ENCODE measurements at regions not wholly inside any gene's neighbourhood (a gene's known extent, or its start where the extent isn't known, plus 50 kb on each side); places are given as distances from the start of the nearest gene placed in this dataset.
A peak's percentile ranks its signal among the peaks of the same experiment; 100 is the strongest.

DNA sequence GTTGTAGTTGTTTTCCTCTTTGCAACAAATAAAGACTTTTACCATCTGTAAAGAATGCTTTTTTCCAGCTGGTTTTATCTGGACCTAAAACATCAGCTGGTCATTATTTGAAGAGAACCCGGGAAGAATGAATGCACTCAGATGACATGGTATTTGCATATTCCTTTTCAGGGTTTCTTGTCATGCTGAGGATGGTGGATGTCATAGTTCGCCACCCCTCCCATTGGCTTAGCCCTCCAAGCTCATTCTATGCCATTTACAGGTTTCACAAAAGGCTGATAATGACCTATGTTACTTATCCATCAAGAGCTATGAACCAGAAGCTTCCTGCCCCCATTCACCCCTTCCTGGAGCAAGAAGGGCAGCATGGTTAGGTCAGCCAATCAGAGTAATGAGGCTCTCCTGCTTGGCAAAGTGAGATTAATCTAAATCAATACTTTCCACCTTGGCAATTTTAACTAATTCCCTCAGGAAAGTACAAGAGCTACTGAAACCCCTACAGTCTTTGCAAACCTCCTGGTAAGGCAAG is 440.5 kb upstream of the TLE4 start:
- ChIA-PET CTCF (interaction anchor here (0.6 to 2.7 kb wide), 9 partner anchors 8 to 765 kb away, joined by 3 to 13 read pairs (median 3); no protein-coding TSS in a partner anchor), POLR2A (interaction anchor here (1.4 kb wide), 1 partner anchor 441 kb away, joined by 4 read pairs; the partner anchor contains the start of gene TLE4)
- WGBS (ENCODE audit: missing lambda C conversion rate): 89% methylated on average over 2 of the region's 2 CpGs
- ATAC-seq: no peak
- no peak overlapping the region for H3K4me3 ChIP-seq
- no peak for DNase-seq (ENCODE audit: low read depth in 1 of 2, low spot score in 1 of 2)
- H3K4me2 ChIP-seq: no peak overlapping the region
- TF ChIP-seq MAZ (IDR thresholded peaks at IDR 0.05; ENCODE audit: borderline replicate concordance, low read depth, low read length): no peak
- no peak for TF ChIP-seq SREBF2 (IDR thresholded peaks at IDR 0.05)
- TF ChIP-seq USF2 (IDR thresholded peaks at IDR 0.05): no peak
- TF ChIP-seq JUN (IDR thresholded peaks at IDR 0.05): no peak
- TF ChIP-seq CHD2 (IDR thresholded peaks at IDR 0.05; ENCODE audit: low read length, partially characterized antibody): no peak
- no peak for TF ChIP-seq FOSL2 (IDR thresholded peaks at IDR 0.05)
- no peak for TF ChIP-seq FOSL2 (CRISPR knock-in tag; IDR thresholded peaks at IDR 0.05)
- TF ChIP-seq, protein P1, sequence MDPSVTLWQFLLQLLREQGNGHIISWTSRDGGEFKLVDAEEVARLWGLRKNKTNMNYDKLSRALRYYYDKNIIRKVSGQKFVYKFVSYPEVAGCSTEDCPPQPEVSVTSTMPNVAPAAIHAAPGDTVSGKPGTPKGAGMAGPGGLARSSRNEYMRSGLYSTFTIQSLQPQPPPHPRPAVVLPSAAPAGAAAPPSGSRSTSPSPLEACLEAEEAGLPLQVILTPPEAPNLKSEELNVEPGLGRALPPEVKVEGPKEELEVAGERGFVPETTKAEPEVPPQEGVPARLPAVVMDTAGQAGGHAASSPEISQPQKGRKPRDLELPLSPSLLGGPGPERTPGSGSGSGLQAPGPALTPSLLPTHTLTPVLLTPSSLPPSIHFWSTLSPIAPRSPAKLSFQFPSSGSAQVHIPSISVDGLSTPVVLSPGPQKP (IDR thresholded peaks at IDR 0.05; ENCODE audit: low read depth, low read length): no peak
- no peak for TF ChIP-seq EHF (CRISPR knock-in tag; IDR thresholded peaks at IDR 0.05)
- no peak for FAIRE-seq
- H3K9me3 ChIP-seq: no peaks in the 10 kb centered on the region
- H3K4me1 ChIP-seq: no peaks in the 10 kb centered on the region
- 0 out of 6 replicates have a peak overlapping the region, but pooled peaks of 1 of the 2 experiments have one; percentile 27 for H3K27ac ChIP-seq

DNA sequence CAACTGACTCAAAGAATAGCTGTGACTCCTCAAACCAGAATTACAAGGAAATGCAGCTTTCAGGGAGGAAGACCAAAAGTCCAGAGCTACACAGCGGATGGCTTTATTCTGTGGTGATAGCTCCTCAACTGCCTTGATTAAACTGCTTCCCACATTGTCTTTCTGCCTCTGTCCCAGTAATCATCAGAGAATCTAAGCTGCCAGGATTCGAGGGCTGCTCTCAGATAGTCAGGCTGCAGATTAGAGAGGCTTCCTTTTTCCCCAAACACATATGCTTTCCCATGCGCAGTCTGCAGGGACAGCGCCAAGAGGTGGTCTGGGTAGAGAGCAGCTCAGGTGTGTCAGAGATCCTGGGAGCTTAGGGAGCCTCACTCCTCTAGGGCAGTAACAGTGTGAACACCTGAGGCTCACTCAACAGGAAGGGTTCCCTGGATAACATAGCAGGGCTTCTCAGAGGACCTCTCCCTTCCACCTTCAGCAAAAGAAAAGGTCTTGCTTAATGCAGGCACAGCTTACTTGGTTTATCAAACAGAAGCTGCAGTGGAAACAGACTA is 439.9 kb upstream of the TLE4 start:
- Histone ChIP-seq H3K4me3 (no peak overlapping the region), H3K27ac (peak overlapping the region in 1 of 2 experiments; percentile 27; a peak in 2 of 6 replicates), H3K4me2 (no peak overlapping the region), H3K4me1 (no peaks in the 10 kb centered on the region), H3K9me3 (no peaks in the 10 kb centered on the region)
- DNase-seq (ENCODE audit: low read depth in 1 of 2, low spot score in 1 of 2) (no peak), ATAC-seq (peak in 1 of 2 experiments; percentile 13; a peak in 1 of 6 replicates), FAIRE-seq (no peak)
- TF ChIP-seq ESRRA (IDR thresholded peaks at IDR 0.05; ENCODE audit: borderline replicate concordance, low read length) (no peak), HOXA7 (CRISPR knock-in tag; IDR thresholded peaks at IDR 0.05) (no peak), RNF2 (IDR thresholded peaks at IDR 0.05; ENCODE audit: borderline replicate concordance, low read depth) (no peak), HDAC2 (IDR thresholded peaks at IDR 0.05) (no peak), CBX8 (IDR thresholded peaks at IDR 0.05) (no peak), CTCF (IDR thresholded peaks at IDR 0.05) (no peak), GATA3 (IDR thresholded peaks at IDR 0.05; ENCODE audit: borderline replicate concordance) (no peak), KDM1A (IDR thresholded peaks at IDR 0.05; ENCODE audit: low read depth) (no peak), NPAS2 (CRISPR knock-in tag; IDR thresholded peaks at IDR 0.05; ENCODE audit: borderline replicate concordance) (no peak), RFX5 (IDR thresholded peaks at IDR 0.05) (no peak), JUN (IDR thresholded peaks at IDR 0.05) (no peak), CEBPB (IDR thresholded peaks at IDR 0.05) (no peak)
- TF ChIP-seq, protein P2, sequence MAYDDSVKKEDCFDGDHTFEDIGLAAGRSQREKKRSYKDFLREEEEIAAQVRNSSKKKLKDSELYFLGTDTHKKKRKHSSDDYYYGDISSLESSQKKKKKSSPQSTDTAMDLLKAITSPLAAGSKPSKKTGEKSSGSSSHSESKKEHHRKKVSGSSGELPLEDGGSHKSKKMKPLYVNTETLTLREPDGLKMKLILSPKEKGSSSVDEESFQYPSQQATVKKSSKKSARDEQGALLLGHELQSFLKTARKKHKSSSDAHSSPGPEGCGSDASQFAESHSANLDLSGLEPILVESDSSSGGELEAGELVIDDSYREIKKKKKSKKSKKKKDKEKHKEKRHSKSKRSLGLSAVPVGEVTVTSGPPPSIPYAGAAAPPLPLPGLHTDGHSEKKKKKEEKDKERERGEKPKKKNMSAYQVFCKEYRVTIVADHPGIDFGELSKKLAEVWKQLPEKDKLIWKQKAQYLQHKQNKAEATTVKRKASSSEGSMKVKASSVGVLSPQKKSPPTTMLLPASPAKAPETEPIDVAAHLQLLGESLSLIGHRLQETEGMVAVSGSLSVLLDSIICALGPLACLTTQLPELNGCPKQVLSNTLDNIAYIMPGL (CRISPR knock-in tag; IDR thresholded peaks at IDR 0.05; ENCODE audit: borderline replicate concordance): no peak
- TF ChIP-seq, protein P3, sequence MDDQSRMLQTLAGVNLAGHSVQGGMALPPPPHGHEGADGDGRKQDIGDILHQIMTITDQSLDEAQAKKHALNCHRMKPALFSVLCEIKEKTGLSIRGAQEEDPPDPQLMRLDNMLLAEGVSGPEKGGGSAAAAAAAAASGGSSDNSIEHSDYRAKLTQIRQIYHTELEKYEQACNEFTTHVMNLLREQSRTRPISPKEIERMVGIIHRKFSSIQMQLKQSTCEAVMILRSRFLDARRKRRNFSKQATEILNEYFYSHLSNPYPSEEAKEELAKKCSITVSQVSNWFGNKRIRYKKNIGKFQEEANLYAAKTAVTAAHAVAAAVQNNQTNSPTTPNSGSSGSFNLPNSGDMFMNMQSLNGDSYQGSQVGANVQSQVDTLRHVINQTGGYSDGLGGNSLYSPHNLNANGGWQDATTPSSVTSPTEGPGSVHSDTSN (IDR thresholded peaks at IDR 0.05): no peak
- 95% methylated on average over 4 of the region's 4 CpGs for WGBS (ENCODE audit: missing lambda C conversion rate)
- CTCF ChIA-PET: interaction anchor here (0.6 to 1.0 kb wide), 6 partner anchors 58 to 766 kb away, joined by 3 to 6 read pairs (median 3); no protein-coding TSS in a partner anchor
- POLR2A ChIA-PET: interaction anchor here (1.4 kb wide), 1 partner anchor 440 kb away, joined by 4 read pairs; the partner anchor contains the start of gene TLE4
